ENCODE measurements at regions not wholly inside any gene's neighbourhood (a gene's known extent, or its start where the extent isn't known, plus 50 kb on each side); places are given as distances from the start of the nearest gene placed in this dataset.

- Histone ChIP-seq H4K5ac (ENCODE audit: low read depth, low read length) (no peak overlapping the region), H3K14ac (replicated peaks; ENCODE audit: low read depth, low read length) (no peak overlapping the region), H3K4me1 (ENCODE audit: control insufficient read depth, insufficient read depth, low read length) (no peaks in the 10 kb centered on the region), H4K91ac (ENCODE audit: insufficient read depth, low read depth, low read length) (no peak overlapping the region), H3K79me1 (ENCODE audit: low read depth in 1 of 2, low read length in 2 of 2) (no peaks in the 10 kb centered on the region), H2AFZ (replicated peaks; ENCODE audit: low read length, poor library complexity) (no peak overlapping the region), H4K8ac (ENCODE audit: low read depth in 2 of 2, low read length in 2 of 2) (no peak overlapping the region), H3K4me3 (ENCODE audit: insufficient read depth, low read depth, low read length) (no peak overlapping the region), H3K9ac (ENCODE audit: low read depth, low read length) (no peak overlapping the region), H4K20me1 (ENCODE audit: insufficient read depth, low read length) (no peaks in the 10 kb centered on the region), H3K9me3 (ENCODE audit: control insufficient read depth, insufficient read depth, low read length) (peaks cover 15% of the 10 kb centered on the region), H3K56ac (ENCODE audit: extremely low read depth, insufficient read depth, low read length) (no peak overlapping the region), H2BK120ac (ENCODE audit: low read depth, low read length) (no peak overlapping the region), H3K27me3 (ENCODE audit: control insufficient read depth, insufficient read depth, low read length) (no peaks in the 10 kb centered on the region), H2BK15ac (ENCODE audit: low read depth, low read length) (no peak overlapping the region), H2AK5ac (ENCODE audit: low read depth, low read length) (no peak overlapping the region), H3K27ac (ENCODE audit: insufficient read depth, low read length) (no peak overlapping the region), H3K4me2 (ENCODE audit: low read depth, low read length) (no peak overlapping the region), H3K23ac (ENCODE audit: low read depth, low read length) (no peak overlapping the region), H2BK20ac (ENCODE audit: low read depth, low read length) (no peak overlapping the region), H3K4ac (ENCODE audit: low read depth, low read length) (no peak overlapping the region), H3K36me3 (ENCODE audit: control insufficient read depth, insufficient read depth, low read length) (no peaks in the 10 kb centered on the region), H3K18ac (ENCODE audit: low read depth, low read length) (no peak overlapping the region), H2AK9ac (replicated peaks; ENCODE audit: low read depth, low read length, poor library complexity) (no peak overlapping the region), H2BK5ac (ENCODE audit: low read depth, low read length, poor library complexity, severe bottlenecking) (no peak overlapping the region), H3K9me1 (ENCODE audit: insufficient read depth, low read length) (no peaks in the 10 kb centered on the region)
- ATAC-seq (ENCODE audit: low read depth) (no peak), DNase-seq (no peak)
- ChIA-PET CTCF (no interaction called here), POLR2A (ENCODE audit: unreplicated experiment) (no interaction called here)
- intact Hi-C loops (cut with micrococcal nuclease) (no loop called here), in situ Hi-C loops (cut with MboI; ENCODE audit: low sequenced_read_pairs) (no loop called here), dilution Hi-C loops (cut with HindIII; ENCODE audit: low sequenced_read_pairs, unreplicated experiment) (no loop called here)
- no TSS peak for BruUV-seq (replicated peaks)
- no CpG with 5 or more reads among the region's 5 CpGs for WGBS, 2 experiments (ENCODE audit: extremely low coverage in 2 of 2, insufficient read length in 1 of 2)
- no peak for TF ChIP-seq MAZ (IDR thresholded peaks at IDR 0.05; ENCODE audit: borderline replicate concordance, low read depth, low read length)
- no peak for TF ChIP-seq CHD1 (IDR thresholded peaks at IDR 0.05; ENCODE audit: low read depth, low read length)
- TF ChIP-seq USF2 (IDR thresholded peaks at IDR 0.05; ENCODE audit: low read depth, low read length) = no peak
Measured at GRCh38 chr14:97748616-97749015, 951.4 kb downstream of the VRK1 start.

Data from IMR-90 (cell line).